ENCODE measurements at regions not wholly inside any gene's neighbourhood (a gene's known extent, or its start where the extent isn't known, plus 50 kb on each side); places are given as distances from the start of the nearest gene placed in this dataset.
A peak's percentile ranks its signal among the peaks of the same experiment; 100 is the strongest.

DNA sequence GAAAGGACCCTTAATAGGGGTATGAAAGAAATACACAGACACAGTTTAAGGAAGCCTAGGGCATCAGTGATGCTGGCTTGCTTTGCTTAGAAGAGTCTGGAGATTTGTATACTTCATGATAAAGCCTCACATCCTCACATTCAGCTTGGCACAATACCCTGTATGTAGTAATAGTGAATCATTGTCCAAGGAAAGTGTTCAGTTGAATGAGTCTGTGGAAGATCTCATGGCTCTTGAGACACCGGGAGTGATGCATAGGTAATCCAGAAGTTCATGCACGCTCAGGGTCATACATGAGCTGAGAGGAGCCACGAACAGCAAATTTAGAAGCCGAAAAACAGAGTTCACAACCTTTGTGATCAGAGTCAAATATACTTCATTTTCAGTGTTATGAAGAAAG lies 537.2 kb upstream of the TMPRSS15 start:
- no peaks in the 10 kb centered on the region for H3K36me3 ChIP-seq (replicated peaks)
- H3K27ac ChIP-seq: no peak overlapping the region
- no peak for DNase-seq
- H3K27me3 ChIP-seq (replicated peaks): no peaks in the 10 kb centered on the region
- no peak overlapping the region for H3K4me3 ChIP-seq (ENCODE audit: low read depth, low read length)
- in situ Hi-C loops (cut with HindIII; ENCODE audit: low pct_ligation_motif_present, low sequenced_read_pairs): no loop called here
- TF ChIP-seq, protein P1, sequence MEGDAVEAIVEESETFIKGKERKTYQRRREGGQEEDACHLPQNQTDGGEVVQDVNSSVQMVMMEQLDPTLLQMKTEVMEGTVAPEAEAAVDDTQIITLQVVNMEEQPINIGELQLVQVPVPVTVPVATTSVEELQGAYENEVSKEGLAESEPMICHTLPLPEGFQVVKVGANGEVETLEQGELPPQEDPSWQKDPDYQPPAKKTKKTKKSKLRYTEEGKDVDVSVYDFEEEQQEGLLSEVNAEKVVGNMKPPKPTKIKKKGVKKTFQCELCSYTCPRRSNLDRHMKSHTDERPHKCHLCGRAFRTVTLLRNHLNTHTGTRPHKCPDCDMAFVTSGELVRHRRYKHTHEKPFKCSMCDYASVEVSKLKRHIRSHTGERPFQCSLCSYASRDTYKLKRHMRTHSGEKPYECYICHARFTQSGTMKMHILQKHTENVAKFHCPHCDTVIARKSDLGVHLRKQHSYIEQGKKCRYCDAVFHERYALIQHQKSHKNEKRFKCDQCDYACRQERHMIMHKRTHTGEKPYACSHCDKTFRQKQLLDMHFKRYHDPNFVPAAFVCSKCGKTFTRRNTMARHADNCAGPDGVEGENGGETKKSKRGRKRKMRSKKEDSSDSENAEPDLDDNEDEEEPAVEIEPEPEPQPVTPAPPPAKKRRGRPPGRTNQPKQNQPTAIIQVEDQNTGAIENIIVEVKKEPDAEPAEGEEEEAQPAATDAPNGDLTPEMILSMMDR (IDR thresholded peaks at IDR 0.05; ENCODE audit: low read depth, low read length, missing control alignments): no peak

DNA sequence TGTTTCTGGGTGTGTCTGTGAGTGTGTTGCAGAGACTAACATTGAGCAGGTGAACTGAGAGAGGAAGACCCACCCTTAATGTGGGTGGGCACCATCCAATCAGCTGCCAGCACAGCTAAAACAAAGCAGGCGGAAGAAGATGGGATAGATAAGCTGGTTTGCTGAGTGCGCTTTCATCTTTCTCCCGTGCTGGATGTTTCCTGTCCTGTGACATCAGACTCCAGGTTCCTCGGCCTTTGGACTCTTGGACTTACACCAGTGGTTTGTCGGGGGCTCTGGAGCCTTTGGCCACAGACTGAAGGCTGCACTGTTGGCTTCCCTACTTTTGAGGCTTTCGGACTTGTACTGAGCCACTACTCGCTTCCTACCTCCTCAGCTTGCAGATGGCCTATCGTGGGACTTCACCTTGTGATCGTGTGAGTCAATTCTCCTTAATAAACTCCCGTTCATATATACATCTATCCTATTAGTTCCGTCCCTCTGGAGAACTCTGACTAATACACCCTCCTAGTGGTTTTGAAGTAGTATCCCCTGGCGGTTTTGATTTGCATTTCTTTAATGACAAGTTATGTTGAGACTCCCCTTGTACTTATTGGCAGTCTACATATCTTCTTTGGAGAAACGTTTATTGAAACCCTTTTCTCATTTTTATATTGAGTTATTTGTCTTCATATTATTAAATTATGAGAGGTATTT lies 546.6 kb upstream of the TMPRSS15 start:
- H3K4me3 ChIP-seq (ENCODE audit: low read depth, low read length): no peak overlapping the region
- DNase-seq: no peak
- H3K27me3 ChIP-seq (replicated peaks): no peaks in the 10 kb centered on the region
- H3K27ac ChIP-seq: no peak overlapping the region
- in situ Hi-C loops (cut with HindIII; ENCODE audit: low pct_ligation_motif_present, low sequenced_read_pairs): no loop called here
- TF ChIP-seq, protein P1 (IDR thresholded peaks at IDR 0.05; ENCODE audit: low read depth, low read length, missing control alignments): no peak
- H3K36me3 ChIP-seq (replicated peaks): no peaks in the 10 kb centered on the region

DNA sequence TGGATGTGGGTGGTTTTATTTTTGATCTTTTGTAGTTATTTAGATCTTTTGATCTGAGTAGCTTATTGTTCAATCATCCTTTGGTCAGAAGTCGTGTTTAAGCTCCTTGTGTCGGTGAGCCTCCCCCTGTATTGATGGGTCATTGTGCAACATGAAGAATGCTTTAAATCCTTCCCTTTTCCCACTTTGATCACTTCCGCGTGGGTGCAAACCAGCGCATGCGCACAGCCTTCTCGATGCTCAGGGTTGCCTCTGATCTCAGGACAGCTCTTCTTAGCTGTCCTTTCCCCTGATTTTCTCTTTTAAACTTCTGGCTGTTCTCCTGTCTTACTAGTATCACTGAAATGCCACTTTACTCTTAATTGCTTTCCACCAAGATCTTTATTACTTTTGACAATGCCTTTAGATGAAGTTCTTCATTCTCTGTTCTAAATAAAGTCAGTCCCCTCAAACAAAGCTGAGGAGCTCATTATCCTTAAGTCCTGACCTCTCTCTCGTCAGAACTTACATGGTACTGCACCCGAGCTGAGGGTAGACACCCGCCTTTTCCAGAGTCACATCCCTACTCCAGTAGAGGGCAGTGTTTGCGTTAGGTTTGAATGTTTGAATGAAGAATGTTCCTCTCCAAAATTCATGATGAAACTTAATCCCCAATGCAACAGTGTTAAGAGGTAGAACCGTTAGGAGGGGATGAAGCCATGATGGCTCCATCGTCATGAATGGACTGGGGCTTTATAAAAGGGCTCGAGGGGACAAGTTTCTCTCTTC lies 547.9 kb upstream of the TMPRSS15 start:
- H3K4me3 ChIP-seq (ENCODE audit: low read depth, low read length): no peak overlapping the region
- no peak for DNase-seq
- H3K36me3 ChIP-seq (replicated peaks): no peaks in the 10 kb centered on the region
- in situ Hi-C loops (cut with HindIII; ENCODE audit: low pct_ligation_motif_present, low sequenced_read_pairs): no loop called here
- H3K27ac ChIP-seq: no peak overlapping the region
- TF ChIP-seq, protein P1 (IDR thresholded peaks at IDR 0.05; ENCODE audit: low read depth, low read length, missing control alignments): peak; percentile 36
- H3K27me3 ChIP-seq (replicated peaks): no peaks in the 10 kb centered on the region

DNA sequence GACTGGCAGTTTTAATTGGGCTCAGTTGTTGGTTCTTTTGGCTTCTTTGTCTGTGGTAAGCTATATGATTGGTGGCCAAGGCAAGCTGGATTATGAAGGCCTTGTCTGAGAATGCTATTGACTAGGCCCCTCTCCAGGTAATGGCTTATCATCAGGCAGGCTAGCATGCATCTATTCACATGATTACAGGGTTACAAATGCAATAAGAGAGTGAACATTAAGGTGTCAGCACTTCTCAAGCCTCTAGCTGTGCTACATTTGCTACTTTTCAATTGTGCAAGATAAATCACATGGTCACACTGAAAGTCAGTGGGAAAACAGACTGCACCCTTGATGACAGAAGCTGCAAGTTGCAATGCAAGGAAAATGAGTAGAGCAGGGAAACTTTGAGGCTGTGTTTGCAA lies 550.9 kb upstream of the TMPRSS15 start:
- no peak overlapping the region for H3K4me3 ChIP-seq (ENCODE audit: low read depth, low read length)
- no peaks in the 10 kb centered on the region for H3K27me3 ChIP-seq (replicated peaks)
- H3K27ac ChIP-seq: no peak overlapping the region
- TF ChIP-seq, protein P1 (IDR thresholded peaks at IDR 0.05; ENCODE audit: low read depth, low read length, missing control alignments): no peak
- no peak for DNase-seq
- in situ Hi-C loops (cut with HindIII; ENCODE audit: low pct_ligation_motif_present, low sequenced_read_pairs): no loop called here
- no peaks in the 10 kb centered on the region for H3K36me3 ChIP-seq (replicated peaks)

DNA sequence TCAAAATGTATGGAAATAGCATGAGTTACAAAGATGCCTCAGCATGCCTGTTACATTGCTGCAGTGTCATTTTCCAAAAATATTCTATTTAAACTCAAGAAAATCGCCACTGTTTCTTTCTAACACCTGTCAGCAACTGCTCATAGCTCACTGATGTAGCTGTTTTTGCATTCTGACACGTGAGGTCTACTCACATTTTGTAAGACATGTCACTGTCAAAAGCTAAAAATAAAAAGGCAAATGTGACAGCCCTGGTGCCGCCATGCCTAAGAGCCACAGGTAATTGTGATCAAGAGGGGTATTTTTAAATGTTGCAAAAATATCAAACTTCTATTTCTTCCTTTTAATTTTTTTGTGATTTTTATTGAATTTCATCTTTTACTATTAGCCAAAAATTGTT lies 556.2 kb upstream of the TMPRSS15 start:
- Histone ChIP-seq H3K36me3 (replicated peaks) (no peaks in the 10 kb centered on the region), H3K27ac (no peak overlapping the region), H3K27me3 (replicated peaks) (no peaks in the 10 kb centered on the region), H3K4me3 (ENCODE audit: low read depth, low read length) (no peak overlapping the region)
- DNase-seq: no peak
- TF ChIP-seq, protein P1 (IDR thresholded peaks at IDR 0.05; ENCODE audit: low read depth, low read length, missing control alignments): no peak
- in situ Hi-C loops (cut with HindIII; ENCODE audit: low pct_ligation_motif_present, low sequenced_read_pairs): no loop called here
